Aorta (tissue), 5 donors: ENCODE measurements at regions not wholly inside any gene's neighbourhood (a gene's known extent, or its start where the extent isn't known, plus 50 kb on each side); places are given as distances from the start of the nearest gene placed in this dataset.

ENCODE experiments used
- ATAC-seq: fragments of 200-7000 bp; cut with Tn5 transposase; one replicate; pipeline ENCODE4 v1.9.1; 2022; ENCODE audit warnings: moderate library complexity; ENCODE audit not compliant: low FRiP score
- DNase-seq, 2 donors: peaks; one replicate each; pipeline ENCODE4 v3.0.0-alpha.2; 2020
- H3K27ac ChIP-seq, 2 donors: one replicate each; pipeline ENCODE4 v1.5.1; 2013; ENCODE audit warnings: low read length in 2 of 2, mild to moderate bottlenecking in 2 of 2, moderate library complexity in 2 of 2, control low read depth in 1 of 2, inconsistent platforms in 1 of 2, low read depth in 1 of 2
- H3K27me3 ChIP-seq, 2 donors: one replicate each; pipeline ENCODE4 v1.6.1; 2013; ENCODE audit warnings: control low read depth in 1 of 2, low read length in 1 of 2, mild to moderate bottlenecking in 1 of 2, moderate library complexity in 1 of 2; ENCODE audit not compliant: insufficient read depth in 2 of 2, control insufficient read depth in 1 of 2
- H3K36me3 ChIP-seq, 2 donors: one replicate each; pipeline ENCODE4 v1.6.1; 2013; ENCODE audit warnings: control low read depth in 1 of 2, low read length in 1 of 2, mild to moderate bottlenecking in 1 of 2; ENCODE audit not compliant: insufficient read depth in 2 of 2, control insufficient read depth in 1 of 2
- H3K4me1 ChIP-seq, 2 donors: one replicate each; pipeline ENCODE4 v1.6.1; 2013; ENCODE audit warnings: low read length in 2 of 2, control low read depth in 1 of 2, mild to moderate bottlenecking in 1 of 2, moderate library complexity in 1 of 2; ENCODE audit not compliant: insufficient read depth in 2 of 2, control insufficient read depth in 1 of 2
- H3K4me3 ChIP-seq, 2 donors: one replicate each; pipeline ENCODE4 v1.5.1; 2013; ENCODE audit warnings: low read length in 2 of 2, control low read depth in 1 of 2, mild to moderate bottlenecking in 1 of 2
- H3K9me3 ChIP-seq: one replicate; pipeline ENCODE4 v1.6.1; 2013; ENCODE audit warnings: mild to moderate bottlenecking, low read length; ENCODE audit not compliant: control insufficient read depth
- WGBS, 2 donors: extraction: QIAGEN DNeasy Blood & Tissue Kit; methylation state at CpG; one replicate each; pipeline ENCODE4 v1.1.7; 2013; 5-methylcytosine and 5-hydroxymethylcytosine counted together
- intact Hi-C, 2 donors: fragments of 100-400 bp; cut with DNase I; formaldehyde crosslinking; loops; one replicate each; pipeline versions ENCODE4 v1.14.2 to v1.15.0; 2022
- donor health status: healthy with polysubstance abuse.
- donor health status: Bipolar disorder and iron deficiency.
- donor health status: DM: no; HTN: no; CAD: no.
- donor health status: DM: no; HTN: no; CAD: no.
- donor health status: DM: yes; HTN: yes; CAD: no.

GRCh38 chr13:53601113-53601512, 572.5 kb downstream of the OLFM4 start:
- DNase-seq (no peak), ATAC-seq (no peak)
- Histone ChIP-seq H3K36me3 (no peaks in the 10 kb centered on the region), H3K9me3 (no peaks in the 10 kb centered on the region), H3K4me3 (no peak overlapping the region), H3K27ac (no peak overlapping the region), H3K4me1 (no peaks in the 10 kb centered on the region), H3K27me3 (no peaks in the 10 kb centered on the region)
- 15 to 16% methylated on average over 5 of the region's 5 CpGs for WGBS, 2 donors
- intact Hi-C loops = no loop called here

DNA sequence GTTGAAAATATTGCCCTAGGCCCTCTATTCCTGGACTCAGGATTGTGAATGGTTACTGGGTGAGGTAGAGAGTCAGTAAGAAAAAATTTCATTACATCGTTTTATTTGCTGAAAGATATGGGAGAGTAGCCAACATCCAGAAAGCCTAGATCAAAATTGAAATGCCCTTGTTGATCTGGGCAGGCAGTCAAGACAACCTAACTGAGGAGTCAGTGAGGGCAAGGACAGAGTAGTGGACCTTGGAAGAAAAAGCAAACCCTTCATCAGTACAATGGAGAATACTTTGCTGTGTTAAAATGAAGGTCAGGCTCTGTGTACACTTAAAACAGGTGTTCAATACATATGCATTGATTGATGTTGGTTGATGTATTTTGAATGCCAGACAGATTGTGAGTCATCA, 576.7 kb downstream of the OLFM4 start:
- 7 to 14% methylated on average over 1 of the region's 1 CpG for WGBS, 2 donors

GRCh38 chr13:53612200-53612599, 583.6 kb downstream of the OLFM4 start:
- DNase-seq (no peak), ATAC-seq (no peak)
- Histone ChIP-seq H3K27ac (no peak overlapping the region), H3K36me3 (no peaks in the 10 kb centered on the region), H3K27me3 (no peaks in the 10 kb centered on the region), H3K9me3 (peaks cover 1% of the 10 kb centered on the region), H3K4me3 (no peak overlapping the region), H3K4me1 (no peaks in the 10 kb centered on the region)
- intact Hi-C loops = no loop called here
- 46 to 59% methylated on average over 3 of the region's 3 CpGs for WGBS, 2 donors

More for the DNA sequence above, 576.7 kb downstream of the OLFM4 start:
- Histone ChIP-seq H3K4me3 (no peak overlapping the region), H3K27ac (no peak overlapping the region), H3K27me3 (no peaks in the 10 kb centered on the region), H3K9me3 (no peaks in the 10 kb centered on the region), H3K36me3 (no peaks in the 10 kb centered on the region), H3K4me1 (no peaks in the 10 kb centered on the region)
- ATAC-seq = no peak
- no peak for DNase-seq
- intact Hi-C loops = no loop called here

GRCh38 chr13:53622456-53622855, 593.8 kb downstream of the OLFM4 start:
- Histone ChIP-seq H3K27ac (no peak overlapping the region), H3K4me3 (no peak overlapping the region), H3K4me1 (no peaks in the 10 kb centered on the region), H3K27me3 (no peaks in the 10 kb centered on the region), H3K36me3 (no peaks in the 10 kb centered on the region), H3K9me3 (no peaks in the 10 kb centered on the region)
- DNase-seq (no peak), ATAC-seq (no peak)
- 22 to 28% methylated on average over 2 of the region's 2 CpGs for WGBS, 2 donors
- intact Hi-C loops = no loop called here

GRCh38 chr13:53623146-53623545, 594.5 kb downstream of the OLFM4 start:
- 51 to 59% methylated on average over 2 of the region's 2 CpGs for WGBS, 2 donors
- intact Hi-C loops = no loop called here
- DNase-seq = no peak
- ATAC-seq = no peak
- no peaks in the 10 kb centered on the region for H3K36me3 ChIP-seq
- no peaks in the 10 kb centered on the region for H3K9me3 ChIP-seq
- no peak overlapping the region for H3K27ac ChIP-seq
- no peak overlapping the region for H3K4me3 ChIP-seq
- no peaks in the 10 kb centered on the region for H3K4me1 ChIP-seq
- no peaks in the 10 kb centered on the region for H3K27me3 ChIP-seq

DNA sequence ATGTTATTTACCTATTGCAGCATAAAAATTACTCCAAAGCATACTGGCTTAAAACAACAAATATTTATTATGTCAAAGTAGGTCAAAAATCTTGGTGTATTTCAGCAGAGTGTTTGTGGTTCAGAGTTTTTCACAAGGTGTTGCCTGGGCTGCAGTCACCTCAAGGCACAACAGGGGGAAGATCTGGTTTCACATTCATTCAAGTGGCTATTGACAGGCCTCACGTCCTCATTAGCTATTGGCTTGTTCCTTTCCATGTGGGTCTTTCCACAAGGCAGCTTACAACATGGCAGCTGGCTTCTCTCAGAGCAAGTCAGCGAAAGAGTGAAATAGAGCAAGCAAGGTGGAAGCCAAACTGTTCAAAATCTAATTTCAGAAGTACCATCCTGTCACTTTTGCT, 602.9 kb downstream of the OLFM4 start:
- Histone ChIP-seq H3K27me3 (no peaks in the 10 kb centered on the region), H3K4me1 (no peaks in the 10 kb centered on the region), H3K27ac (no peak overlapping the region), H3K36me3 (no peaks in the 10 kb centered on the region), H3K9me3 (peaks cover 1% of the 10 kb centered on the region), H3K4me3 (no peak overlapping the region)
- ATAC-seq = no peak
- no peak for DNase-seq
- intact Hi-C loops = no loop called here
- 66 to 67% methylated on average over 2 of the region's 2 CpGs for WGBS, 2 donors

DNA sequence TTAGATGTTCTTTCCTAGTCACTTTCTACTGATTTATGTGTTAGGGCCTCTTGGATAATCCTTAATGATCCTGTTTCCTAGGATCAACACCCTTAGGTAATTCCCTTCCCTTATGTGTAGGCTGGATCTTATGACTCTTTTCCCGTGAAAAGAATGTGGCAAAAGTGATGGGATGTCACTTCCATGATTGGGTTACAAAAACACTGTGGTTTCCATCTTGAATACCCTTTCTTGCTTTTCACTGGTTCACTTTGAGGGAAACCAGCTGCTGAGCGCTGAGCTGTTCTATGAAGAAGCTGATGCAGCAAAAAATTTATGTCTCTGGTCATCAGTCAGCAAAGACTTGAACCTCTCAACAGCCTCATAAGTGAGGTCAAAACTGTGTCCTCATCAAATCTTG, 609.4 kb downstream of the OLFM4 start:
- DNase-seq (no peak), ATAC-seq (no peak)
- no peaks in the 10 kb centered on the region for H3K4me1 ChIP-seq
- no peak overlapping the region for H3K4me3 ChIP-seq
- no peaks in the 10 kb centered on the region for H3K9me3 ChIP-seq
- H3K27ac ChIP-seq = no peak overlapping the region
- intact Hi-C loops = no loop called here
- 11 to 34% methylated on average over 2 of the region's 2 CpGs for WGBS, 2 donors
- H3K27me3 ChIP-seq = no peaks in the 10 kb centered on the region
- H3K36me3 ChIP-seq = no peaks in the 10 kb centered on the region

- Histone ChIP-seq H3K4me3 (no peak overlapping the region), H3K9me3 (no peaks in the 10 kb centered on the region), H3K36me3 (no peaks in the 10 kb centered on the region), H3K27ac (no peak overlapping the region), H3K4me1 (no peaks in the 10 kb centered on the region), H3K27me3 (no peaks in the 10 kb centered on the region)
- no peak for DNase-seq
- intact Hi-C loops = no loop called here
- ATAC-seq = no peak
- 18 to 30% methylated on average over 3 of the region's 3 CpGs for WGBS, 2 donors
Observed at GRCh38 chr13:53642306-53642705, 613.7 kb downstream of the OLFM4 start.

DNA sequence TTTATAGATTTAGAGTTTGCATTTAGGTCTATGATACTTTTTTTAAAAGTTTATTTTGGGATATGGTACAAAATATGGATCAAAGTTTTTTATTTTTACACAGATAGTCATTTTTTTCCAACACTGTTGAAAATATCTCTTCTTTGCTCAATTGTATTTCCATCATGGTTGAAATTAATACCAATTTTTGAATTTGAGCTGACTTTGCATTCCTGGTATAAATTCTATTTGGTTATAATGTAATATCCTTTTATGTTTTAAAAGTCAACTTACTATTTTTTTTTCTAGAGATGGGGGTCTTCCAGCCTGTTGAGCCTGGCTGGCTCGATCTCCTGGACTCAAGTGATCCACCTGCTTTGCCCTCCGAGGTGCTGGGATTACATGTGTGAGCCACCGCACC, 620.1 kb downstream of the OLFM4 start:
- Histone ChIP-seq H3K27me3 (no peaks in the 10 kb centered on the region), H3K4me1 (no peaks in the 10 kb centered on the region), H3K9me3 (no peaks in the 10 kb centered on the region), H3K27ac (no peak overlapping the region), H3K4me3 (no peak overlapping the region), H3K36me3 (no peaks in the 10 kb centered on the region)
- intact Hi-C loops = no loop called here
- DNase-seq (no peak), ATAC-seq (no peak)
- 86 to 89% methylated on average over 3 of the region's 3 CpGs for WGBS, 2 donors
